Endodermal cell (in vitro differentiated cells): ENCODE measurements at regions not wholly inside any gene's neighbourhood (a gene's known extent, or its start where the extent isn't known, plus 50 kb on each side); places are given as distances from the start of the nearest gene placed in this dataset.

ENCODE experiments used
- DNase-seq: peaks from one replicate; pipeline ENCODE4 v3.0.0-alpha.2; 2017
- H3K27ac ChIP-seq: 2 replicates; pipeline ENCODE4 v1.5.1; 2013; ENCODE audit warnings: mild to moderate bottlenecking, low read depth, low read length, moderate library complexity
- H3K27me3 ChIP-seq: 2 replicates; pipeline ENCODE4 v1.6.1; 2013; ENCODE audit warnings: mild to moderate bottlenecking, low read length, moderate library complexity; ENCODE audit not compliant: insufficient read depth, control insufficient read depth, poor library complexity, severe bottlenecking
- H3K36me3 ChIP-seq: 2 replicates; pipeline ENCODE4 v1.7.0; 2013; ENCODE audit warnings: mild to moderate bottlenecking, low read length, moderate library complexity; ENCODE audit not compliant: control insufficient read depth, insufficient read depth
- H3K4me1 ChIP-seq: one replicate; pipeline ENCODE4 v1.7.0; 2013; ENCODE audit warnings: low read length; ENCODE audit not compliant: control insufficient read depth, insufficient read depth
- H3K4me3 ChIP-seq: 2 replicates; pipeline ENCODE4 v1.5.1; 2013; ENCODE audit warnings: mild to moderate bottlenecking, low read length, moderate library complexity
- H3K9ac ChIP-seq: 2 replicates; pipeline ENCODE4 v1.6.1; 2013; ENCODE audit warnings: mild to moderate bottlenecking, low read length, moderate library complexity; ENCODE audit not compliant: poor library complexity, severe bottlenecking; ENCODE audit errors: extremely low read depth
- H3K9me3 ChIP-seq: 2 replicates; pipeline ENCODE4 v1.6.1; 2013; ENCODE audit warnings: mild to moderate bottlenecking, low read length, moderate library complexity; ENCODE audit not compliant: control insufficient read depth
- H3K27ac Mint-ChIP-seq: 2 replicates; pipeline ENCODE4 v1.8.0; 2020; ENCODE audit warnings: mixed read lengths
- H3K27me3 Mint-ChIP-seq: 2 replicates; pipeline ENCODE4 v1.8.0; 2021; ENCODE audit warnings: mild to moderate bottlenecking, mixed read lengths; ENCODE audit not compliant: insufficient read depth
- H3K36me3 Mint-ChIP-seq: 2 replicates; pipeline ENCODE4 v1.8.0; 2020; ENCODE audit warnings: low read depth, mixed read lengths
- H3K4me1 Mint-ChIP-seq: 2 replicates; pipeline ENCODE4 v1.8.0; 2020; ENCODE audit warnings: mixed read lengths
- H3K4me3 Mint-ChIP-seq: 2 replicates; pipeline ENCODE4 v1.8.0; 2020; ENCODE audit warnings: mild to moderate bottlenecking, moderate library complexity, mixed read lengths
- H3K9me3 Mint-ChIP-seq: 2 replicates; pipeline ENCODE4 v1.8.0; 2020; ENCODE audit warnings: mild to moderate bottlenecking, mixed read lengths
- CTCF ChIP-seq: fragments of 200-600 bp; sonication (generic); conservative IDR thresholded peaks from 2 replicates; pipeline ENCODE4 v1.5.0; 2021; ENCODE audit warnings: antibody characterized with exemption, mild to moderate bottlenecking
- WGBS, 2 experiments: methylation state at CpG; one replicate each; pipeline versions ENCODE4 v1.1.5 to v1.1.7; 2013; ENCODE audit warnings: missing lambda C conversion rate in 2 of 2, mixed read lengths in 1 of 2; ENCODE audit not compliant: insufficient coverage in 1 of 2, insufficient read length in 1 of 2; 5-methylcytosine and 5-hydroxymethylcytosine counted together

GRCh38 chr18:24603151-24603550, 142.7 kb downstream of the HRH4 start:
- H3K27me3 Mint-ChIP-seq: peaks cover 10% of the 10 kb centered on the region
- H3K36me3 Mint-ChIP-seq: no peaks in the 10 kb centered on the region
- no peaks in the 10 kb centered on the region for H3K9me3 Mint-ChIP-seq
- H3K4me1 Mint-ChIP-seq: peaks cover 21% of the 10 kb centered on the region
- no peak for DNase-seq
- no peak for TF ChIP-seq CTCF
- no peak overlapping the region for H3K27ac ChIP-seq
- no peaks in the 10 kb centered on the region for H3K36me3 ChIP-seq
- peaks cover 23% of the 10 kb centered on the region for H3K27me3 ChIP-seq
- no peaks in the 10 kb centered on the region for H3K9me3 ChIP-seq
- H3K4me3 ChIP-seq: no peak overlapping the region
- H3K4me3 Mint-ChIP-seq: no peak overlapping the region
- no peak overlapping the region for H3K27ac Mint-ChIP-seq
- H3K9ac ChIP-seq: no peak overlapping the region
- no peaks in the 10 kb centered on the region for H3K4me1 ChIP-seq
- WGBS, 2 experiments: 73 to 75% methylated on average over 3 of the region's 3 CpGs

- Histone ChIP-seq H3K9ac (no peak overlapping the region), H3K9me3 (no peaks in the 10 kb centered on the region), H3K36me3 (no peaks in the 10 kb centered on the region), H3K27ac (no peak overlapping the region), H3K4me1 (no peaks in the 10 kb centered on the region), H3K4me3 (no peak overlapping the region), H3K27me3 (peaks cover 8% of the 10 kb centered on the region)
- Mint-ChIP-seq H3K4me3 (no peak overlapping the region), H3K27ac (no peak overlapping the region), H3K27me3 (no peaks in the 10 kb centered on the region), H3K4me1 (peaks cover 15% of the 10 kb centered on the region), H3K36me3 (no peaks in the 10 kb centered on the region), H3K9me3 (no peaks in the 10 kb centered on the region)
- TF ChIP-seq CTCF: no peak
- DNase-seq: no peak
- 96 to 100% methylated on average over 1 of the region's 1 CpG for WGBS, 2 experiments
These were observed 145.0 kb downstream of the HRH4 start for GRCh38 chr18:24605444-24605843.

- Mint-ChIP-seq H3K27ac (no peak overlapping the region), H3K4me1 (peaks cover 9% of the 10 kb centered on the region), H3K9me3 (no peaks in the 10 kb centered on the region), H3K27me3 (peaks cover 4% of the 10 kb centered on the region), H3K36me3 (no peaks in the 10 kb centered on the region), H3K4me3 (no peak overlapping the region)
- no peak for DNase-seq
- TF ChIP-seq CTCF: no peak
- Histone ChIP-seq H3K9me3 (no peaks in the 10 kb centered on the region), H3K9ac (no peak overlapping the region), H3K27ac (no peak overlapping the region), H3K27me3 (no peaks in the 10 kb centered on the region), H3K36me3 (no peaks in the 10 kb centered on the region), H3K4me1 (no peaks in the 10 kb centered on the region), H3K4me3 (no peak overlapping the region)
- 90% methylated on average over 4 to 7 of the region's 7 CpGs for WGBS, 2 experiments
These were observed 148.8 kb downstream of the HRH4 start for GRCh38 chr18:24609254-24609653.
